GM18907 (cell line): ENCODE measurements at regions not wholly inside any gene's neighbourhood (a gene's known extent, or its start where the extent isn't known, plus 50 kb on each side); places are given as distances from the start of the nearest gene placed in this dataset.
"Not testable (repeated sequence)": the region's sequence is repeated elsewhere in the genome, so short reads cannot be mapped to it uniquely, and the experiment has no call there.

ENCODE experiments used
- ATAC-seq: cut with Tn5 transposase; IDR thresholded peaks from one replicate; pipeline ENCODE4 v1.9.1; 2021; ENCODE audit warnings: mild to moderate bottlenecking, moderate library complexity; ENCODE audit not compliant: unreplicated experiment

DNA sequence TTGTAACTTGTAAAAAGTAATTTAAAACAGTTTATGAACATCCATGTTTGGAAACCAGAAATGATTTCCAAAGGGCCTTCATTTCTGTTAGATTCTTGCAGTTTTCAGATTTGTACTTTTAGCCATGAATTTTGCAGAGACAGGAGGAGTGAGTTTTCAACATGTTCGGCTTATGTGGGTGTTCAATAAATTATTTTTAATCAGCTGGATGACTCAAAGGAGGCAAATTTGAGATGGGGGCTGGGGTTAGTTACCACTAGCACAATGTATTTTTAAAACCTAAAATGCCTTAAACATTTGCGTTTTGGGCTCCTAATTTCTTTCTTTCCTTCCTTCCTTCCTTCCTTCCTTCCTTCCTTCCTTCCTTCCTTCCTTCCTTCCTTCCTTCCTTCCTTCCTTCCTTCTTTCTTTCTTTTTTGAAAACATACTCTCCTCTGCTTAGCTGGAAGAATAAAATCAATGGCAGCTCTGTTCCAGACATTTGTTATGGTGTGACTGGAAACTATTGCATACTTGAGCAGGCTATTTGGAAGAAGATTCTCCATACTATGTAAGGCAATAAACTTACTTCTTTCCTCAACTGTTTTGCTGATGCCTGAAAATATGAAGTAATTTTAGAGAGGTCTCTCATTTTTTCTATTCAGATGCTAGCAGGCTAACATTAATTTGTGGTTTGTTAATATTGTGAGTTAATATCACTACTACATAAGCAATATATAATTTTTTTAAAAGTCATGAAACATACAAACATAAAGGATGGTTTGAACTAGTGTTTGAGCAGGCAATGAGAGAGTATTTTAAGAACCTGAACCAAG lies 394.4 kb downstream of the NYAP2 start:
- no peak for ATAC-seq

GRCh38 chr2:225788571-225789094 lies 389.1 kb downstream of the NYAP2 start:
- no peak for ATAC-seq

GRCh38 chr2:225787497-225787896 lies 388.0 kb downstream of the NYAP2 start:
- no peak for ATAC-seq

- ATAC-seq = no peak
Measured at GRCh38 chr2:225781991-225782390, 382.5 kb downstream of the NYAP2 start.

DNA sequence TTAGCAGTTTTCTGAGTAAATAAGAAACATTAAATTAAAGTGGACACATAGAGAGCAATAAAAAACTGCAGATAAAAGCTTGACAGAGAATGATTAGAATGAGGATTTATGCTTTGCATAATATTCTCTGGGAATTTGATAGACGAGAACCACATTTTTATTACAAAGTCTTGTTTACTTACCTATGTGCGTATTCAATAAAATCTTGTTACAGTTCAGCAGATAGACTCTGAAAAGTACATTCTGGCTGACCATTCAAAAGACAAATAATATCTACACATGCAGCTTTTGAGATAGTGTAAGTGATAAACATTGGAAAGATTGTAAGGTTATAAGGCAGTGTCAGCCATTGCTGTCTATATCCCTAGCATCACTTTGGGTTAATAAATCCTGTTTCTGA lies 381.6 kb downstream of the NYAP2 start:
- ATAC-seq = no peak

DNA sequence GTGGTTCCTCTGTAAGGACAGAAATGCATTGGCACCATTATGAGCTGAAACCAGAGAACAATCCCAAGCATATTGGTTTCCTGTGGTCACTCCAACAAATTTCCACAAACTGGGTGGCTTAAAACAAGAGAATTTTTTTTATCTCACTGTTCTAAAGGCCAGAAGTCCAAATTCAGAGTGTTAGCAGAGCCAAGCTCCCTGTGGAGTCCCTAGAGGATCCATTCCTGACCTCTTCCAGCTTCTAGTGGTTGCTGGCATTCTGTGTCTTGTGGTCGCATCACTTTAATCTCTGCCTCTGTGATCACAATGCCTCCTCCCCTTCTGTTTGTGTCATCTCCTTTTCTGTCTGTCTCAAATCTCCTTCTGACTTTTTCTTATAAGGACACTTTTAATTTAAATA lies 380.3 kb downstream of the NYAP2 start:
- no peak for ATAC-seq

DNA sequence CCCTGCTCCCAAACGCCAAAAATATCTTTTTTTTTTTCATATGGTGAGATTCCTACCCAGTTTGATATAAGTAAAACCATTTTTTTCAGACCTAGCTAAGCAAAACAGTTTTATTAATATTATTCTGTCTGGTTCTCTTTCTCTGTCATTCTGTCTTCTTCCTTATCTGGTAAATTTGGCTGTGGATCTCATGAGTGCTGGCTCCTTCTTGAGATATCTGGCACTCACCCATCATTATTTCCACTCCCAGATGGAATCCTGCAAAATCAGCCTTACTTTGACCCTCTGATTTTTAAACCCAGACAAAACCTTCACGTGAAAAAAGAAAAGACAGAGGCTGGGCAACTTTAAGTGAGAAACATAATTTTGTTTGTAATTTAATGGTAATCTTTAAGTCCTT lies 373.6 kb downstream of the NYAP2 start:
- no peak for ATAC-seq

DNA sequence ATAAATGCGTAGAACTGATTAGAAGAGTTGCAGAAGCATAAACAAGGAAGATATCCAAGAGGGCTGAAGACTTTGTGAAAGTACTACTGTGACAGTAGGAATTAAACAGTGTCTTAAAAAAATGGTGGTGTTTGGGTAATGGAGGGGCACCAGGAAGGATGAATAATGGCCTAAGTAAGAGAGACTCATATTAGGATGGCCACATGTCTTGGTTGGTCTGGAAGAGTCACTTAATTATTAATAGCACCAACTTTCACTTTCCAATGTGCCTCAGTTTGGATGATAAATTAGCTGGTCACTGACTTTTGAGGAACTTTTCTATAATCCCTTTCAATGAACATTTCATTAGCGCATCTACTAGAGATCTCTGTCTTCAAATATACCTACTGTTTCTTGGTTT lies 372.2 kb downstream of the NYAP2 start:
- peak; percentile 68 for ATAC-seq

DNA sequence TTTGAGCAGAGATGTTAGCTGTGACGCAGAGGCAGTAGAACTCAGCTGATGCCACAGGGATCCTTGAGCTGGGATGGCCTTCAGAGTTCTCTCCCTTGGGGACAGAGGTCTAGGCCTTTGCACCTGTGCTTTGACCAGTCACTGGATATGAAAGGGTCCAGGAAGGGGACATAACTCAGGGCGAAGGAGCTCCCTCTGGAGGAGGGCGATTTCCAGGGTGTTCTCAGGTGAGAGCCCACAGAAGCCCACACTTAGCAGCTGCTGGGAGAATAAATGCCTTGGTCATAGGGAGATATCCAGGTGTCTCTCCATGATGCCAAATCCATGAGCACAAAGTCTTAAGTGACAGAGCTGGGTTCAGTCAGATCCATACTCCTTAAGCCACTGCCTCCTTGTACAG lies 369.2 kb downstream of the NYAP2 start:
- ATAC-seq = no peak

- ATAC-seq = no peak
Measured at GRCh38 chr2:225766431-225766830, 366.9 kb downstream of the NYAP2 start.

DNA sequence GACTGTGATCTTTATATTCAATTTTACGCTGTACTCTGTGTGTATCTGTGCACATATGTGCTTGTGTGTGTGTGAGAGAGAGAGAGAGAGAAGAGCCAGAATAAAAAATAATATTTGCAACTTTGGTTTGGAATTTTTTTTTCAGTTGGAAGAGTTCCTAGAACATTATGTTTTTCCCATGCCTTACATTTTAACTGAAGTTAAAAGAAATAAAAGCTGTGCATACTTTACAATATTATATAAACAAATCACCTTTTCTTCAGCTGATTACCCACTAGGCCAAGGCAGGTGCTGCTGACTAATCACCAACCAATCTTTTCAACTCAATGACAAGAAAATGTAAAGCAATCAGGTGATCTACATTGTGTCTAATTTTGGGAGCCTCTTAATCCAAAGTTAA lies 366.3 kb downstream of the NYAP2 start:
- no peak for ATAC-seq

GRCh38 chr2:225764346-225764745 lies 364.8 kb downstream of the NYAP2 start:
- ATAC-seq = no peak

GRCh38 chr2:225763711-225764110 lies 364.2 kb downstream of the NYAP2 start:
- no peak for ATAC-seq

GRCh38 chr2:225761396-225761795 lies 361.9 kb downstream of the NYAP2 start:
- no peak for ATAC-seq

GRCh38 chr2:225757248-225757647 lies 357.7 kb downstream of the NYAP2 start:
- ATAC-seq = no peak

GRCh38 chr2:225756198-225756597 lies 356.7 kb downstream of the NYAP2 start:
- ATAC-seq = no peak

DNA sequence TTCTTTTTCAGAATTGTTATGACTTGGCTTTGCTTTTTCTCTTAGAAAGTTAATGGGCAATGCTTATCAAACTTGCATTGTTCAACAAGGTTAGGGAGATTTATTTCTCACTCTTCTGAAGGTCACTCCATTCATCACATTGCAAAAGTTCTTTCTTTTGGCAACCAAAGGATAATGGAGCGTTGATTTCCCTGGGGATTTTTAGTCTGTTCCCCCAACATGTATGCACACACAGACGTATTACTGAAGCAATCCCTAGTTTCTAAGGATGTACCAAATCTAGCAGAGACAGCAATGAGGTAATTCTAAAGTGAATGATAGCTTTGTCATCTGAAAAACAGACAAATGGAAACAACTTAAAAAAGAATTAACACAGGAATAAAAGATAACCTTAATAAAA lies 349.1 kb downstream of the NYAP2 start:
- ATAC-seq = no peak

DNA sequence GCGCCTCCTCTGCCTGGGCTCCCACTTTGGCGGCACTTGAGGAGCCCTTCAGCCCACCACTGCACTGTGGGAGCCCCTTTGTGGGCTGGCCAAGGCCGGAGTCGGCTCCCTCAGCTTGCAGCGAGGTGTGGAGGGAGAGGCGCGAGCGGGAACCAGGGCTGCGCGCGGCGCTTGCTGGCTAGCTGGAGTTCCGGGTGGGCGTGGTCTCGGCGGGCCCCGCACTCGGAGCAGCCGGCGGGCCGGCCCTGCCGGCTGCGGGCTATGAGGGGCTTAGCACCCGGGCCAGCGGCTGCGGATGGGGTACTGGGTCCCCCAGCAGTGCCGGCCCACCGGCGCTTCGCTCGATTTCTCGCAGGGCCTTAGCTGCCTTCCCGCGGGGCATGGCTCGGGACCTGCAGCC lies 344.5 kb downstream of the NYAP2 start:
- ATAC-seq = not testable (repeated sequence)

DNA sequence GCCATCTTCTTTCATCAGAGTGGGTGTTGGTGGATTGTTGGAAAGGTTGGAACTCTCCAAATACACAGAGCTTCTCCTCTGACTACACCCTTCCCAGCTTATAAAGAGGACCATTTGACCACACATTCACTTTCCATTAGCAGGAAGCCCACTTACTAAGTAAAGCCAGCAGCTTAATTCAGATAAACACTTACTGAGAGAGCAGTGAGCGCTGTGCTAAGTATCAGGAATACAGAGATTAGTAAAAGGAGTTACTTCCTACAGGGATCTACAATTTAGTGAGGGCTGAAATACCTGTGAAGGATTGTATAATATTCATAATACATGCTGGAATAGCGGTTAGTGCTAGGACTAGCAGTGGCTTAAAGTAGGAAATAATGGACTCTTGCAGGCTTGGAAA lies 343.0 kb downstream of the NYAP2 start:
- ATAC-seq = no peak

DNA sequence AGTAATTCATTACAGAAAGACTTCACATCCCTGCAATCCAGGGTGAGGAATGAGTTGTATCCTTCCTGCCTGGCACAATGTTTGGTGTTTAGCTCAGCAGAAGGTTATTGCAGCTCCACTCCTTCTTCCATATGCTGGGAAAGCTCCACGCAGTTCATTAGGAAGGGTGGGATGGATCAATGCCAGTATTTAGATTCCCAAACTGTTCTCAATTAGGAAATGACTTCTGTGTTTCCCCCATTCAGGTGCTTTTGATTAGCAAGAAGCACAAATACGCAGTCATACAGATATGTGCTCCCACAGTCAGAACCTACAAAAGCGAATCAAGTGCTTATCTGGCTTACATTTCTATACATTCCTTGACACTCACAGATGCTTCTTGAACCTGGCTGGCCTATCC lies 340.6 kb downstream of the NYAP2 start:
- no peak for ATAC-seq

GRCh38 chr2:225739328-225739727 lies 339.8 kb downstream of the NYAP2 start:
- no peak for ATAC-seq

DNA sequence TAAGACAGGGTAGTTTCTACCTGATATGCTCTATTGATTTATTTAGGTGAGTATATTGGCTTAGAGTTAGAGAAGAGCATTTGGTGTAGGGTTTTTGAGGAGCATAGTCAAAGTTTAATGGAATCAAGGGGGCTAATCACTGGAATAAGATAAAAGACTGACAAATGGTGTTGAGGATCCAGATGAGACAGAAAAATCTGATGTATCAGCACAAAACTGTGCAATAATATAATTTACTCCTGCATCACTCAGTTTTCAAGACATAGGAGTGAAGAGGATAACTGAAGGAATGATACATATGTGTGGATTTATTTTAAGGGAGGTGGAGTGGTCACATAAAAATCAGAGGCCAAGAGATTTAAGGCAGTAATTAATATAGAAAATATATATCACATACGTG lies 339.2 kb downstream of the NYAP2 start:
- ATAC-seq = no peak

DNA sequence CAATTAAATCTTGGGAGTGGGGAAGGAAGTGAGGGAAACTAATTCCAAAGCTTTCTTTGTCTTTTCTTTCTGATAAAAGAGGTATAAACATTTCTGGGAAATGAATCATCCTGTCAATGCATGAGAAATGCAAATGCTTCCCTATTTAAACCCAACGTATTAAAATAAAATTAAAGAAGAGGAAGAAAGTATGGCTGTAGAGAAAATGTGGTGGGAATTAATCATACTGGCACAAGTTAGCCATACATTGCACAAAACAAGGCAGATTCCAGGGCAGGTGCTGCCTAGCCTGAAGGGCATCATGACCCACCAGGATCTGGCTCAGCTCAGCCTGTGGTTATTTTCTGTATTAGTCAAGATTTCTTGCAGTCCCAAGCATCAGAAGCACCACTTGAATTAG lies 338.0 kb downstream of the NYAP2 start:
- ATAC-seq = no peak
